Left lung (tissue), 4 donors: ENCODE measurements at regions not wholly inside any gene's neighbourhood (a gene's known extent, or its start where the extent isn't known, plus 50 kb on each side); places are given as distances from the start of the nearest gene placed in this dataset.
A peak's percentile ranks its signal among the peaks of the same experiment; 100 is the strongest.

Source experiments
- ATAC-seq: fragments of 200-7000 bp; cut with Tn5 transposase; one replicate; pipeline ENCODE4 v1.9.1; 2020; ENCODE audit warnings: moderate library complexity
- DNase-seq, 4 donors: peaks; one replicate each; pipeline ENCODE4 v3.0.0-alpha.2; 2013 to 2020
- H3K27ac ChIP-seq, 2 donors: fragments of 200-600 bp; sonication (generic) in 1 of 2; one replicate each; pipeline versions ENCODE4 v1.5.0 to v1.8.0; 2020 to 2021
- H3K27me3 ChIP-seq, 2 donors: fragments of 200-600 bp; sonication (generic) in 1 of 2; one replicate each; pipeline versions ENCODE4 v1.5.0 to v1.8.0; 2020 to 2021
- H3K36me3 ChIP-seq, 2 donors: fragments of 200-600 bp; sonication (generic) in 1 of 2; one replicate each; pipeline versions ENCODE4 v1.5.0 to v1.8.0; 2020 to 2021
- H3K4me1 ChIP-seq, 2 donors: fragments of 200-600 bp; one replicate each; pipeline ENCODE4 v1.8.0; 2021
- H3K4me3 ChIP-seq, 2 donors: fragments of 200-600 bp; sonication (generic) in 1 of 2; one replicate each; pipeline versions ENCODE4 v1.5.0 to v1.8.0; 2020 to 2021; ENCODE audit warnings: mild to moderate bottlenecking in 1 of 2
- H3K9me3 ChIP-seq, 2 donors: fragments of 200-600 bp; sonication (generic) in 1 of 2; one replicate each; pipeline versions ENCODE4 v1.5.0 to v1.8.0; 2020 to 2021
- intact Hi-C, 2 donors: fragments of 100-400 bp; cut with DNase I; formaldehyde crosslinking; loops; one replicate each; pipeline versions ENCODE4 v1.11.2 to v1.14.2; 2022
- TF ChIP-seq, protein P1 (sequence below), 2 donors: fragments of 200-600 bp; sonication (generic) in 1 of 2; IDR thresholded peaks; one replicate each; pipeline versions ENCODE4 v1.5.0 to v1.8.0; 2021; ENCODE audit warnings: antibody characterized with exemption in 2 of 2
- donor health status: DM: no; HTN: yes; CAD: no.
- donor health status: DM: no; HTN: no; CAD: no.

DNA sequence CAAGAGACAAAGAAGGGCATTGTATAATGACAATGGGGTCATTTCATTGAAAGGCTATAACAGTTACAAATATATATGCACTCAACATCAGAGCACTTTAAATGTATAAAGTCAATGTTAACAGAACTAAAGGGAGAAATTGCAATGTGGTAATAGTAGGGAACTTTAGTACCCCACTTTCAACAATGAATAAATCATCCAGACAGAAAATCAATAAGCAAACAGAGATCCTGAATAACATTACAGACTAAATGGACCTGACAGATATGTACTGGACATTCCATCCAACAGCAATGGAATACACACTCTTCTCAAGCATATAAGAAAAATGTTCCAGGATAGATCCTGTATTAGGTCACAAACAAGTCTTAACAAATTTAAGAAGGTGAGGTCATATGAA, 90.5 kb upstream of the ALKAL2 start:
- H3K4me1 ChIP-seq = no peaks in the 10 kb centered on the region
- peaks cover 0 to 11% of the 10 kb centered on the region in 2 donors for H3K27me3 ChIP-seq
- TF ChIP-seq, protein P1, sequence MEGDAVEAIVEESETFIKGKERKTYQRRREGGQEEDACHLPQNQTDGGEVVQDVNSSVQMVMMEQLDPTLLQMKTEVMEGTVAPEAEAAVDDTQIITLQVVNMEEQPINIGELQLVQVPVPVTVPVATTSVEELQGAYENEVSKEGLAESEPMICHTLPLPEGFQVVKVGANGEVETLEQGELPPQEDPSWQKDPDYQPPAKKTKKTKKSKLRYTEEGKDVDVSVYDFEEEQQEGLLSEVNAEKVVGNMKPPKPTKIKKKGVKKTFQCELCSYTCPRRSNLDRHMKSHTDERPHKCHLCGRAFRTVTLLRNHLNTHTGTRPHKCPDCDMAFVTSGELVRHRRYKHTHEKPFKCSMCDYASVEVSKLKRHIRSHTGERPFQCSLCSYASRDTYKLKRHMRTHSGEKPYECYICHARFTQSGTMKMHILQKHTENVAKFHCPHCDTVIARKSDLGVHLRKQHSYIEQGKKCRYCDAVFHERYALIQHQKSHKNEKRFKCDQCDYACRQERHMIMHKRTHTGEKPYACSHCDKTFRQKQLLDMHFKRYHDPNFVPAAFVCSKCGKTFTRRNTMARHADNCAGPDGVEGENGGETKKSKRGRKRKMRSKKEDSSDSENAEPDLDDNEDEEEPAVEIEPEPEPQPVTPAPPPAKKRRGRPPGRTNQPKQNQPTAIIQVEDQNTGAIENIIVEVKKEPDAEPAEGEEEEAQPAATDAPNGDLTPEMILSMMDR (IDR thresholded peaks at IDR 0.05) = no peak
- no peak overlapping the region for H3K27ac ChIP-seq
- intact Hi-C loops = no loop called here
- peaks cover 0 to 9% of the 10 kb centered on the region in 2 donors for H3K9me3 ChIP-seq
- no peaks in the 10 kb centered on the region for H3K36me3 ChIP-seq
- H3K4me3 ChIP-seq = no peak overlapping the region
- DNase-seq (no peak), ATAC-seq (no peak)

DNA sequence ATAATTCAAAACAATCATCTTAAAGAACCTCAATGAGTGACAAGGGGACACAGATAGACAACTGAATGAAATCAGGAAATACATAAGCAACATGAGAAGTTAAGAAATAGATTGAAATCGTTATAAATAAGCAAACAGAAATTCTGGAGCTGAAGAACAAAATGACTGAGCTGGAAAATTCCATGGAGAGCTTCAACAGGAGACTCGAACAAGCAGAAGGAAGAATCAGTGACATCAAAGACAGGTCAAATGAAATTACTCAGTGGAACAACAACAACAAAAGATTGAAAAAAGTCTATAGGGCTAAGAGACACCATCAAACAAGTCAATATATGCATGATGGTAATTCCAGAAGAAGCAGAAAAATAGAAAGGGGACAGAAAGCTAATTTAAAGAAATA, 89.5 kb upstream of the ALKAL2 start:
- intact Hi-C loops = no loop called here
- TF ChIP-seq, protein P1 (IDR thresholded peaks at IDR 0.05) = no peak

DNA sequence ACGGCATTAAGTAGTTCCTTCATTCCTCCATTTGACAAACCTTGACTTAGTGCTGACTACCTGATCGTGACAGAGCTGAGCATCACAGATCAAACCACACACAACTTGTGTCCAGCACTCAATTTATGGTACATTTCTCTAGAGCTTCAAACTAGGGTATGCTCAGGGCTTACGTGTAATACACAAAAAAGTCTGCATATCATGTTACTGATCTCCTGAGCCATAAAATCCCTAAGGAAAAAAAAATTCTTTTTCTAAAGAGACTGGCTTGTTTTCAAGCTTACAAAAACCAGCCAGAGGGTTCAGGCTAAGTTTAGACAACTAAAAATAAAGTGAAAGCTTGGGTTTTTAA, 88.0 kb upstream of the ALKAL2 start:
- intact Hi-C loops = no loop called here
- no peak overlapping the region for H3K4me3 ChIP-seq
- no peaks in the 10 kb centered on the region for H3K36me3 ChIP-seq
- peak overlapping the region in 1 of 2 donors; percentile 21 for H3K27ac ChIP-seq
- peaks cover 0 to 10% of the 10 kb centered on the region in 2 donors for H3K9me3 ChIP-seq
- no peaks in the 10 kb centered on the region for H3K4me1 ChIP-seq
- ATAC-seq (no peak), DNase-seq (no peak)
- H3K27me3 ChIP-seq = no peaks in the 10 kb centered on the region
- TF ChIP-seq, protein P1 (IDR thresholded peaks at IDR 0.05) = no peak

More for the DNA sequence above, 89.5 kb upstream of the ALKAL2 start:
- H3K36me3 ChIP-seq = no peaks in the 10 kb centered on the region
- H3K27ac ChIP-seq = no peak overlapping the region
- no peak for DNase-seq
- H3K9me3 ChIP-seq = peaks cover 0 to 9% of the 10 kb centered on the region in 2 donors
- no peak for ATAC-seq
- no peak overlapping the region for H3K4me3 ChIP-seq
- no peaks in the 10 kb centered on the region for H3K4me1 ChIP-seq
- peaks cover 0 to 4% of the 10 kb centered on the region in 2 donors for H3K27me3 ChIP-seq

DNA sequence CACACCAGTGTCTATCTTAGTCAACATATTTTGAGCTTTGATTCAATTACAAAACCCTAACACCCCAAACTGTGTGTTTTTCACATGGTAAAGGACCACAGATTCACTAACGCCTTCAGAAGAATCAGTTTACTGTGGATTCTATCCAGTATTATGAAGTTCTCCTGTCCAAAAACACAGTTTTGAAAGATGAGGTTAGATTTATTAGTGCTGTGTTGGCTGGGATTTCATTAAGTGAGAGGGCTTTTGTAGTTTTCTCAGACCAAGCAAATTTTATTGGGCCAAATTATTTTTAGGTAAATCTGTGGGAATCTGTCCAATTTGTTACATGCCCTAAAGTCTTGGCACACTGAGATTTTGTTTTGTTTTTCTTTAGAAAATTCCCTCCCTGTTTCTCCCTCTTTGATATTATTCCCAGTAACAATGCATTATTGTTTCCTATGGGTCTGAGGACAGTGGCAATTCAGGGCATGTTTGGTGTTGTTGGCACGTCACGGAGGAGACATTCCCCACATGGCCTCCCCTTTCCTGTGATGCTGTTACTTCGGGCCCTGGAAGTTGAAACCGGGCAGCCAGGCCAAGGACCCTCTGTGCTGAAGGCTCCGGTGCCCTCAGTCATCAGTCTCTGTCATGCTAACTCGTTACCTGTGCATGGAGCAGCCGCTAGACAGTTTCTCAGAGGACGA, 87.5 kb upstream of the ALKAL2 start:
- Histone ChIP-seq H3K9me3 (peaks cover 0 to 12% of the 10 kb centered on the region in 2 donors), H3K36me3 (no peaks in the 10 kb centered on the region), H3K4me1 (no peaks in the 10 kb centered on the region), H3K27ac (peak overlapping the region in 1 of 2 donors; percentile 21), H3K4me3 (no peak overlapping the region), H3K27me3 (no peaks in the 10 kb centered on the region)
- ATAC-seq (no peak), DNase-seq (no peak)
- TF ChIP-seq, protein P1 (IDR thresholded peaks at IDR 0.05) = no peak
- intact Hi-C loops = no loop called here

DNA sequence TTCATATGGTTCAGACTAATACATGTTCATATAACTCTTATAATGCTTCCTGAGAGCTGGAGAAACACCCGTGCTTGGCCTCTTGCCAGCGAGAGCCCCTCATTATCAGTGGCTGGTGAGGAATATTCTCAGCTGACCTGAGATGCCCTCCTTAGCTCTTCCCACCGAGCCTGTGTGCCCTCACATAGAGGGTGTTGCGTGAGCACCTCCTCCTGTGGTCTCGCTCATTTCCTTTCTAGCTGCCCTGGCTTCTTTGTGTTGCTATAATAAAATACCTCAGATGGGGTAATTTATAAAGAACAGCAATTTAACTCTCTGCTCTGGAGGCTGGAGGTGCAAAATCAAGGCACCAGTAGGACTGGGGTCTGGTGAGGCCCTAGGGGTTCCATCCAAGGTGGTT, 80.5 kb upstream of the ALKAL2 start:
- intact Hi-C loops = no loop called here
- DNase-seq (no peak), ATAC-seq (no peak)
- H3K27ac ChIP-seq = no peak overlapping the region
- H3K27me3 ChIP-seq = peaks cover 0 to 10% of the 10 kb centered on the region in 2 donors
- H3K9me3 ChIP-seq = peaks cover 0 to 3% of the 10 kb centered on the region in 2 donors
- H3K4me3 ChIP-seq = no peak overlapping the region
- TF ChIP-seq, protein P1 (IDR thresholded peaks at IDR 0.05) = no peak
- no peaks in the 10 kb centered on the region for H3K4me1 ChIP-seq
- H3K36me3 ChIP-seq = no peaks in the 10 kb centered on the region
